Suppressor macrophage treated with lipopolysaccharide for 1 hour (primary cell): ENCODE measurements at regions not wholly inside any gene's neighbourhood (a gene's known extent, or its start where the extent isn't known, plus 50 kb on each side); places are given as distances from the start of the nearest gene placed in this dataset.
"Not testable (repeated sequence)": the region's sequence is repeated elsewhere in the genome, so short reads cannot be mapped to it uniquely, and the experiment has no call there.

Source experiments
- DNase-seq, 3 donors: peaks; one replicate each; pipeline ENCODE4 v3.0.0-alpha.2; 2020 to 2022

GRCh38 chr11:27241311-27242122 is 121.5 kb downstream of the CCDC34 start:
- no peak for DNase-seq

- DNase-seq = no peak
Measured at GRCh38 chr11:27239305-27239942, 123.6 kb downstream of the CCDC34 start.

- DNase-seq = no peak
Measured at GRCh38 chr11:27238811-27239210, 124.2 kb downstream of the CCDC34 start.

DNA sequence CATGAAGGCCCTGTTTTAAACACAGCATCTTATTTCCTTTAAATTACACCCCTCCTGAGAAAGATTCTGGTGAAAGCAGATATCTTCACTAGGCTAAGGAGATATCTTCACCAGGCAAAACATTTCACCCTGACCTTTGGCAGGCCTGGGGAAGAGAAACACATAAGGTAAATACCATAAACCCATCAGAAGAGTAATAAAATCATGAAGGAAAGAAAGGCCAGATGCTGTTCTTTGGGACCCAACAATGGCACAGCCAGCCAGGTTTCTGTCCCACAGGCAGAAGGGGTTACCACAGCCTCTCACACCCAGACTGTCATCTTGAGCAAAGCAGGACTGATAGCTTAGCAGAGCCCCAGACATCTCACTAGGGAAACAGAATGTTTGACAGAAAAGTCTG is 125.4 kb downstream of the CCDC34 start:
- DNase-seq = no peak

DNA sequence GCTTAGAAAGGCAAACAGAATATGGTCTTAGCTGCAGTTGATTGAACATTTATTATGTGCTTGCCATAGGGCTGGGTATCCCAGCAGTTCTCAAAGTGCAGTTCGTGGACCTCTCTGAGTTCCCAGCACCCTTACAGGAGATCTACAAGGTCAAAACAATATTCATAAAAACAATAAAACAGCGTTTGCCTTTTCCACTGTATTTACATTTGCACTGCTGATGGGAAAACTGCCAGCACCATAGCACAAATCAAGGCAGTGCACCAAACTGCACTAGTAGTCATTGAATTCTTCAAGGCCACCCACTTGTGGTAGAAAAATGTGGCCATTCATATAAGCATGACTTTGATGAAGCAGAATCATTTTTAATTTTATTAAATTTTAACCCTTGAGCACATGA is 128.1 kb downstream of the CCDC34 start:
- DNase-seq = no peak

GRCh38 chr11:27234043-27234668 is 128.9 kb downstream of the CCDC34 start:
- DNase-seq = peak in 1 of 3 donors; percentile 0

DNA sequence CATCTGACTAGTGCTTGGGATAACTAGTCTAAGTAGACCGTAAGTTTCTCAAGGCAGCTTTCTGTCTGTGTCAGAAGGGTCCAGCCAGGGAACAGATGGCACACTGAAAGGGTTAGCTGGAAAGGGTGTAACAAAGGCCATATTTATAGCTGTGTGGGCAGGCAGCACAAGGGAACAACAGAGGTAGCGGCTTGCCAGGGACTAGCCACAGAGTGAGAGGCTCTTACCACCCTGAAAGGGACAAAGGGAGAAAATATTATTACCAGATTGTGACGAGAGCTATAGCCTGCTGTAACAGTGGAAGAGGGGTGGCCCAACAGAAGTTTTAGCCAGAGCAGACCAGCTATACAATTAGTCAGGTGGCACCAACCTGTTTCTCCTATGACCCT is 129.4 kb downstream of the CCDC34 start:
- DNase-seq = no peak

DNA sequence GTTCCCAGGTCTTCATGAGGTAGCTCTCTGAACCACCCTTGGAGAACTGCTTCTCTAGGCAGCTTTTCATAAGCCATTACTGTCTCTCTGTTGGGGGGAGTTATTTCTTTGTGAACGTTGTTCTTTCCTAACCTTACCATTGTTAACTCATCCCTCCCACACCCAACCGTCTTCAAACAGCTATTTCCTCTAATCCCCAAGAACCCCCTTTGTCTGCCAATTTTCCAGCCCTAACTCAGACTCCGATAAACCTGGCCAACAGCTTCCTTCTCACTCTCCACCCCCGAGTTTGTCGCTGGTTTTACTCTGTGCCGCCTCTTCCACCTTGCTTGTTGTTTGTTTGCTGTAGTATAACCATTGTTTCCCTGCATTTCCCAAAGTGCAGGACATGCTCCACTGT is 131.5 kb downstream of the CCDC34 start:
- DNase-seq = no peak

- DNase-seq = no peak
Measured at GRCh38 chr11:27230192-27230572, 132.8 kb downstream of the CCDC34 start.

GRCh38 chr11:27229511-27230191 is 133.4 kb downstream of the CCDC34 start:
- DNase-seq = no peak

DNA sequence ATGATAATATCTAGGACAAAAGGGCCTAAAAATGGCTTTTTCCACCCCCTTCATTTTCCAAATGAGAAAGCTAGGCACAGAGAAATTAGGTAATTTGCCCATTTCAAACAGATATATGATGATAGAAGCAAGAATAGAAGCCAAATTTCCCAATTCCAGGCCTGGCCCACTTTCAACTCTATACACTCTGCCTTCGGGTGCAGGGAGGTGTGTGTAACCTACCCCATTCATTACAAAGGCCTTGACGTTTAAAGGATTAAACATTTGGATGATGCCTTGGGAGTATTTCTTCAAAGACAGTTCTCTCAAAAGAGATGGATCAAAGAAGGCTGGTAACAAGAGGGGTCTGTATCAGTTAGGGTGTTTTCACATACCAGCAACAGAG is 134.1 kb downstream of the CCDC34 start:
- no peak for DNase-seq

DNA sequence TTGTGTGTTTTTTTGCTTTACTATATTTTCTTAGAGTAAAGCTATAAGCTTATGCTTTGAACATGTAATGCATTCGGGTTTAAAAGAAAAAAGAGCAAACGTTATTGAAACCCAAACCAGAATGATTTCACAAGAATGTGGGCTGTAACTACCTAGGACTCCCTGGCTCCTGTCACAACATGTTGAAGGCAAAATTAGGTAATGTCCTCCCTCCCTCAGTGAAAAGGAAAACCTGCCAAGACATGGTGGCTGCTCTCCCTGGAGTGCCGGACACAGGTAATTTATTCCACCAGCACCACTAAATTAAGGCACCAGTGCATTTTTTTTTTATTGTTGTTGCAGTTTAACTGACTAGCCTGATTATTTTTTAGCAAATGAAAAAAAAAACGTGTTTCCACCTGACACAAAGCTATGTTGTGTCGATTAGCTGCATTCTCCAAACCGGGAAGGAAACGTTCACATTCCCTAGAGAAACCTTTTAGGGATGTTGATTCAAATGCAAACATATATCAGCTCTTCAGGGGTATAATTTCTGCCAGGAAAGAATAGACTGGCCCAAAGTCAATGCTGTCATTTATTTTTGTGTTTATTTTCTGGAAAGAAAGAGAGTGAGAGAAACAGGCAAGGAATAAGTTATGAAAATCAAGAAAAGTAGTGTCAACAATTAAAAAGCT is 134.6 kb downstream of the CCDC34 start:
- no peak for DNase-seq

DNA sequence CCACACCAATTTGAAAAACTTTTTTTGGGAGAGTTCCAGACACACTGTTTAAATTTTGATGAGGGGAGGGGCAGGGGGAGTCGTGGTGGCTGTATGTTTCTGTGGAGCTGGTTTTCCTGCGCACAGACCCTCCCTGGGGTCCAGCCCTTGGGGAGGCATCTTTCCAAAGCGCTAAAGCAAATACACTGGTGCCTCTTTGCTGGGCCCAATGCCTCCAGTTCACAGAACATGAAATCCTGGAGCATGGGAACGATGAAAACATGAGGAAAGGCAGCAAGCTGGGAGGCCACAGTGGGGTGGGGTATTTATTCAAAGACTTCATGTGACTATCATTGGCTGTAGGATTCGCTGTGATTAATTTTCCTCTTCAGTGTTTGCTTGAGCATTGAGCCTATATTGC is 135.3 kb downstream of the CCDC34 start:
- no peak for DNase-seq

DNA sequence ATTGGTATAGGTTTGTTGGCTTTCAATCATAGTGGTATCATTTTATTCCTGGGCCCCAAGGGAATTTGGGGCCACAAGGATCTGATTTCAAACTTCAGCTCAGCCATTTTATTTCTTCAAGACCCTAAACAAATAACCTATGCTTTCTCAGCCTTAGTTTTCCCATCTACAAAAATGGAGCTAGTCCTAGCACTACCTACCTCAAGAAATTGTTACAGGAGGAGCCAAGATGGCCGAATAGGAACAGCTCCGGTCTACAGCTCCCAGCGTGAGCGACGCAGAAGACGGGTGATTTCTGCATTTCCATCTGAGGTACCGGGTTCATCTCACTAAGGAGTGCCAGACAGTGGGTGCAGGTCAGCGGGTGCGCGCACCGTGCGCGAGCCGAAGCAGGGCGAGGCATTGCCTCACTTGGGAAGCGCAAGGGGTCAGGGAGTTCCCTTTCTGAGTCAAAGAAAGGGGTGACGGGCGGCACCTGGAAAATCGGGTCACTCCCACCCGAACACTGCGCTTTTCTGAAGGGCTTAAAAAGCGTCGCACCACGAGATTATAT is 143.5 kb downstream of the CCDC34 start:
- not testable (repeated sequence) for DNase-seq

GRCh38 chr11:27218421-27219038 is 144.5 kb downstream of the CCDC34 start:
- DNase-seq = no peak

GRCh38 chr11:27217948-27218420 is 145.0 kb downstream of the CCDC34 start:
- no peak for DNase-seq

DNA sequence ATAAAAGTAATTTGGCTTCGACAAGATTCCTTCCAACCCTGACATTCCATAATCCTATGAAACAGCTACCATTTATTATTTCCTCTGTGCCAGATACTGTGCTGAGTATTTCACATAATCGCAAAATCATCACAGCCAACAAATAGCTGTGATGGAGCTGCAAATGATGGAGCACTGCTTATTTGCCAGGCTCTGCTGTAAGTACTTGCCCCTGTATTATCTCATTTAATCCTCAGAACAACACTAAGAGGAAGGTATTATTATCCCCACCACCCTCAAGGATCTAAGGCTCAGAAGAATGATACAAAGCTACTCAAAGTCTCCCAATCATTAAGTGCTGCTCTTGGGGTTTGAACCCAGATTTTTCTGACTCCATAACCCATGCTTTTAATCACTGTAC is 145.5 kb downstream of the CCDC34 start:
- DNase-seq = no peak

DNA sequence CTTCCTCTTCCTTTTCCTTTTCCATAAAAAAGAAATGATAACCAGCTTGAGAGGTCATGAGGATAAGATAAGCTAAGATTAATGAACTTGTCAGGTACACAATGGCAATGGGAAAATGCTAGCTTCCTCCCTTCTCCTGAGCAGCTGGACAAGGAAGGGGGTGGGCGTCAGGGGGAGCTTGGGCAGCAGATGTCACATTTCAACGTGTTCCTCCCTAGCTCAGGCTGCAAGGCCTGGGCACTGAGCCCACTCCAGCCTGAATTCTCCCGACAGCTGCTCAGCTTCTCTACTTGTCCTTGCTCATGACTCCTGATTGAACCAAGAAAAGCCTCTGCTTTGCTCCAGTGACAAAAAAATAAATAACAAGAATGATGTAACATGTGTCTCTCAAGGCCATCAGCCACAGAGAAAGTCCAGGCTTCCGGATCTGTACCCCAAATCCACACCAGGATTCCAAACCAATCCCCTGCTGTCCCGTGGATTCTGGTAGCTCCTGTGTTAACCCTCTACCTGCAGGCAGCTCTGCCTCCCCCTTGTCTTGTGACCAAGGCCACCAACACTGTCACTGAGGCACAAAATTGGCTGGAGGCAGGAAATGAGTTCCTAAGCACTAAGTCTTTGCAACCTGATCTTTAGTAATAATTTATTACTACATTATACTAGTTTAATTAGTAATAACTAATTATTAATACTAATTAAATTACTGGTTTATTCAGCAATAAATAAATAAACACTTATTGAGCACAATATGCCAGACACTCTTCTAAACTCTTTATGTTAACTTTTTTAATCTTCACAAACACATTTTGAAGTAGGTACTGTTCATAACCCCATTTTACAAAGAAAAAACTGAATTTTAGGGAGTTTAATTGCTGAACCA is 146.5 kb downstream of the CCDC34 start:
- DNase-seq = no peak

DNA sequence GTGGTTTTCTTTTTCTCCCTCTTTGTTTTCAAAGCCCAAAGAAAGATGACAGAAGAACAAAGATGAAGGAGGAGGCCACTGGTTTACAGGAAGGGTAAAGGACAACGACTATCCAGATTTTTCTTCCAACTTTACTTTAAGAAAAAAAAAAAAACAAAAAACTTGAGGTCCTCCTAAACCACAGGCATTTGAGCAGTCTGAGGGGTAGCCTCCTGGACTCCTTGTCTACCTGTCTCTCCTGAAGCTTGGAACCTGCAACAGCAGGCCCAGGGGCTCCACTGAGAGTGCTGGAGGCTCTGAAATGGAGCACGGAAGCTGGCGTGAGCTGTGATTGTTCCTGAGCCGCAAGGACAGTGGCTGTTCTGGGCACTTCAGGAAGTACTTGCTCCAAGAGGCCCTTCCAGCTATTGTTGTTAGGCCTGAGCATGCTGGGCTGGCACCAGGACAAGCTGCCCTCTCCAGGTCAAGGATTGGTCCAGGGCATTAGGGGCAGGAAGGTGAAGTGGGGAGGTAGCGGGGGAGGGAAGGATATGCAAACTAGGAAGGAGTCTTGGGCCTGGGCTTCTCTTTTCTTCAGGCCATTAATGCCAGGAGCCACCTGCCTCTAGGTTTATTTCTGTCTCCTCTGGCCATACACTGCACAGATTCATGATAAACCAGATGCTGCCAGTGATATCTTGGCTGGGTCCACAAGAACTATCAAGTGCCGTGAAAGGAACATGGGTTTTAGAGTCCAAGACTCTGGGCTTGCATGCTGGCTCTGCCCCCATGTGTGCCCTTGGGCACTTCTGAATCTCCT is 147.3 kb downstream of the CCDC34 start:
- DNase-seq = no peak

- no peak for DNase-seq
Measured at GRCh38 chr11:27214713-27215112, 148.3 kb downstream of the CCDC34 start.
